ENCODE measurements at regions not wholly inside any gene's neighbourhood (a gene's known extent, or its start where the extent isn't known, plus 50 kb on each side); places are given as distances from the start of the nearest gene placed in this dataset.
"Not testable (repeated sequence)": the region's sequence is repeated elsewhere in the genome, so short reads cannot be mapped to it uniquely, and the experiment has no call there.

DNA sequence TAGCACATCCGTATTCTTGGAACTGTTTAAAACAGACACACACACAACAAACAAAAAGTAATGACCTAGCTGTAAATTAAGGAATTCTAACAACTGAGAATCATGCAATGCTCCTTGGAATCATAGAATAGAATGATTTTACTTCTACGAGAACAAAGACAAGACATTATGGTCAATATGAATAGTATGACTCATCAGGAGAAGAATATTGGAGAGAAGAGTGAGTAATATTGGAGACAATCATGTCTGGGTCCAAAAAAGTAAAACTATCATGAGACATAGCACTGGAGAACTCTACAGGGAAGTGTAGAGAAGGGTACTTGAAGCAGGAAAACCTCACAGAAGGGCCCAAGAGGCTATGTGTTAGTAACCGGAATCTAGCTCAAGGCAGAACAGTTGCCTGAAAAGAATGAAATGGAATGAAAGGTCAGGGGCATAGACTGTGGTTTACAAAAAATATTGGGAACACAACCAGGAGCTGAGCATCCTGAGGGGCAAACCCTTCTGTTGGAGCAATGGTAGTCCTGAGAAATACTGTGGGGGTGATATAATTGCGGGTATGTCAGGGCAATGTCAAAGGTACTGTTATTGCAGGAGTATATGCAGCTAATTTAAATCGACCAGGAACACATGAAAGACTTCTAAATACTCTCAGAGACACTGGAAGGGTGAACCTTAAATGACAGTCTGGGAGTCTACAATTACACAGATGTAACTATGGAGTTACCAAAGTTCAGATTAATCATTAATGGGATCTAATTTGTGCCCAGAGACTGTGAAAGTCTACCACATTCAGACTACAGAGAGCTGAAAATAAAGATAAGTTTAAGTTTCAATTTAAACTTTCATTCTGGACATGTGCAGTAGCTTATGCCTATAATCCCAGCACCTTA lies 201.2 kb downstream of the BCHE start:
- no peak for DNase-seq (ENCODE audit: low spot score)

DNA sequence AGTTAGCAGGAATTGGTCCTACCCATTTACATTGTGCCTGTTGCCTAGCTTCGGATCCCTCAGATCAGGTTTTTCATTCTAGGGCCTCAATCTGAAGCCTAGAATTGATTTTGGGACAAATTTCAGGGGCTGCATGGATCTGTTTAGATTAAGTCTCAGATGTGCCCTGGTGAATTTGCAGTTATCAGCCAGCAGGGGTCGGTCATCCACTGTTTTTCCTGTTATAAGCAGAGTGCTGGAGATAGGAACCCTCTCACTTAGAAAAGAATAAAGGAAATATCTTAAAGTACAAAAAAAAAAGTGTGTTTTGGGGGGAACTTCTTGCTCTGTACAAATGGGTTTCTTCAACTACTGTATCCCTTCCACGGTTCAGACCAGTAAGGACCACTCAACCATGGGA lies 212.5 kb downstream of the BCHE start:
- no peak for DNase-seq (ENCODE audit: low spot score)

DNA sequence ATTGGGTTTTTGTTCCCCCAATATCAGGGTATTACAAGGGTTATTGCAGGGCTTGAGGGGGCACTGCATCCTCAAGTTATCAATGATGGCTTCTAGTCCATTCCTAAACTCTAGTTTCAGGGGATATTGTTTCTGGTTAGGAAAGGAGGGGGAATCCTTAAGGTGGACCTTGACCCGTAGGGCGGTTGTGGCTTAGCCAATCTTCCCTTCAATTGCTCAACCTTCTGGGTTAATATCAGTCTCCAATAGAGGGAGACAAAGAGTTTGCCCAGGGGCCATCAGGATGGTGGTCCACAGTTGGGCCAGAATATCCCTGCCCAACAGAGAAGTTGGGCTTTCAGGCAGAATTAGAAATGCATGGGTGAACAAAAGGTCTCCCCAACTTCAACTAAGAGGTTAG lies 214.9 kb downstream of the BCHE start:
- no peak for DNase-seq (ENCODE audit: low spot score)

DNA sequence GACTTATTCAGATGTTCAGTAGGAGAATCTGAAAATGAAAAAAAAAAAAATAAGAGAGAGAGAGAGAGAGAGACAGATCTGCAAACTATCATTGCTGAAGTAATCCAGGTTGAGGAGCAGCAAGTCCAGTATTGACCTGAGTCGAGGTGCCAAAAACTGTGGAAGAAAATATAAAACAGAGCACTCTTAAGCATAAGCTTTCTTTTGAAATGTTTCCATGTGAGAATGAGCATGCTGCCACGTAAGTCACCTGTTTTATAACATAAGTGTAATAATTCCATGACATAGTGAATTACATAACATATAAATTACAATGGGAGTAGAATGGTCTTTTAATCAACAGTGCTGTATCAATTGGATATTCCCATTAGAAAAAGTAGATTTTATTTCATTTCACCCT lies 218.2 kb downstream of the BCHE start:
- no peak for DNase-seq (ENCODE audit: low spot score)

DNA sequence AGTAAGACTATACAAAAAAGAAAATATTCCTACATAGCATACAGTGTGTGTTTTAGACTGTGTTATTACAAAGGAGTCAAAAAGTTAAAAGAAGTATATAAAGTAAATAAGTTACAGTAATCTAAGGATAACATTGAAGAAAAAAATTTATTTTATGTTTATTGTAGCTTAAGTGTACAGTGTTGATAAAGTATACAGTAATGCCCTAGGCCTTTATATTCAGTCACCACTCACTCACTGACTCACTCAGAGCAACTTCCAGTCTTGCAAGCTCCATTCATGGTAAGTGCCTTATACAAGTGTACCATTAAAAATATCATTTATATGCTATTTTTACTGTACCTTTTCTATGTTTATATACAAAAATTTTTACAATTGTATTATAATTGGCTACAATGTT lies 220.1 kb downstream of the BCHE start:
- DNase-seq (ENCODE audit: low spot score) = no peak

DNA sequence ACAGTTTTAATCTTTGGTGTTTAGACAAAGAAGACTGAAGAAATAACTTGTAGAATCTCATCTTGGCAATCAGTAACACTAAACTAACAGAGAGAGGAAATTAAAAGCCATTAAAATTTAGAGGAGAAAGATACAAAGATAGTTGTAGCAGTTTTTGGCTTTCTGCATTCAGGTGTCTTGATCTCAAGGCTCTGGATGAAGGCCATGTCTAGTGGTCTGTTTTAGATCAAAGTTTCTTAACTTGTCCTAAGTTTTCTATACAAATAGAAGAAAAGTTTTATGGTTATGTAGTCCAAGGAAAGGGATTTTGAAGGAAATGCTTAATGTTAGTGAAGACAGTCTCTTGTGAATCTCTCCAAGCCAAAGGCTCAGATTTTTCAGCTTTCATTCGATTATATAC lies 222.9 kb downstream of the BCHE start:
- no peak for DNase-seq (ENCODE audit: low spot score)

DNA sequence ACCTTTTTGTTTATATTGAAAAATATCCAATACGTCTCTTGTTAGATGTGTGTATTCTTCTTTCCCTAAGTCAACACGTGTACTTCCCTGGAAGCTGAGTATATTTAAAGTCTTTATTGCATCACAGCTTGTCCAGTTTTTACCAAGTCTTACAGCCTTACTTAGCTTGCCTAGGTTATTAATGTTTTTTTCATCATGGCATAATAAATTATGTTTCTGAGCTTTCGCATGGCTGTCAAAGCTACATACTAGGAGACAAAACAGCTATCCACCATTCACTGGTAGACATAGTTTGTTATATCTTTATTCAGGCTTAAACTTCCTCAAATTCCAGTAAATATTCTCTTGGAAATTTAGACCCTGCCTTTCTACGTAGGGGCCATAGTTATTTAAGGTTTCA lies 224.2 kb downstream of the BCHE start:
- no peak for DNase-seq (ENCODE audit: low spot score)

DNA sequence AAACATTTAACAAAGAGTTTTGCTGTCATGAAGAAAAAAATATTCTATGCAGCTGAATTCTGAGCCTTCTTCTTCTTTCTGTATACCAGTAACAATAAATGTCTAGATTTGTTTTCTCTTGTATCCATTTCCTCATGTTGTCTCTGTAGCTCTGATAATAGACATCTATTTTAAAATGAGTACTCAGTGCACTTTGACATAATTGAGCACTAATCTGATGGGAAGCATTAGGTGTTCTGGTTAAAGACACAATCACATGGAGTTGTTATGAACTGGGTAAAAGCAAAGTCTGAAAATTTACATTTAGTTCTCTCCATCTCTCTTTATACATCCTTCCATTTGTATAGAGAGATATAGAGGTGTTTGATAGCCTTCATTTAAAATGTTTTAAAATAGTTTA lies 230.0 kb downstream of the BCHE start:
- no peak for DNase-seq (ENCODE audit: low spot score)

DNA sequence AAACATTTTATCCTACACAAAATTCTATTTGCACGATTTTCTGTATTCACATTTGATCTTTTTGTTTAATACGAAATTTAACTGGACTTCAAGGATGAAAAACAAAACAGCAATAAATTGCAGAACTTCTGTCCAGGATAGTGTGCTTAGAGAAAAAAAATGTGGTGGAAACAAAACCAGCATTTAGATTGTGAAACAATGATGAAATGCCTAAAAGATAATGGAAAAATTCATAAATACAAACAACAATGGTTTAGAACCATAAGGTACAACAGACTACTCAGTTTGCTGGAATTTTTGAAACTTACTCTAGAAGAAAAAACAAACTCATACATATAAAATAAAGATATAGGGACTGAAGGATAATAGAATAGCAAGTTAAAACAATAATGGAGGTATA lies 234.0 kb downstream of the BCHE start:
- DNase-seq (ENCODE audit: low spot score) = no peak

DNA sequence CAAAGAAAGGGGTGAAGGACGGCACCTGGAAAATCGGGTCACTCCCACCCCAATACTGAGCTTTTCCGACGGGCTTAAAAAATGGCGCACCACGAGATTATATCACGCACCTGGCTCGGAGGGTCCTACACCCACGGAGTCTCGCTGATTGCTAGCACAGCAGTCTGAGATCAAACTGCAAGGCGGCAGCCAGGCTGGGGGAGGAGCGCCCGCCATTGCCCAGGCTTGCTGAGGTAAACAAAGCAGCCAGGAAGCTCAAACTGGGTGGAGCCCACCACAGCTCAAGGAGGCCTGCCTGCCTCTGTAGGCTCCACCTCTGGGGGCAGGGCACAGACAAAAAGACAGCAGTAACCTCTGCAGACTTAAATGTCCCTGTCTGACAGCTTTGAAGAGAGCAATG lies 264.7 kb downstream of the BCHE start:
- not testable (repeated sequence) for DNase-seq (ENCODE audit: low spot score)

DNA sequence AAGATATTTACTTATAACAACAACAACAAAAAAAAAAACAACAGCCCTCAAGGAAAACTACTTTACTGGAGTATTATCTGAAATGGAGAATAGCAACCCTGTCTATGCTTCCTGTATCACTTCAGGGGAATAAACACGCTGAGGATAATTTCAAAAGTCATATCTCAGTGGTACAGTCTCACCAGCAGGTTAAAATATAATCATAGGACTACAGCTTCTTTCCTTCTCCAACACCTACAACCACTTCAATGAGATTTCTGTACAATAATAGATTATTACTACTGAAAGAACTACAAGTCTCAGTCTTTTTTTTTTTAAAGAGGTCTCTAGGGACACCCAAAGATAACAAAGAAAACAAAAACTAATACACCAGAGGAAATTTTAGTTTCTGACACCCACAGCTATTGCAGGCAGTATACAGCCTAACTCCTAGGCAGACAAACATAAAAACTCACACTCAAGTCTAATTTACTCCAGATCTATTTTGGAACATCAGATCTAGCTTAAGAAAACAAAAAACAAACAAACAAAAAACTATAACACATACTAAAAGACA lies 268.2 kb downstream of the BCHE start:
- no peak for DNase-seq (ENCODE audit: low spot score)

DNA sequence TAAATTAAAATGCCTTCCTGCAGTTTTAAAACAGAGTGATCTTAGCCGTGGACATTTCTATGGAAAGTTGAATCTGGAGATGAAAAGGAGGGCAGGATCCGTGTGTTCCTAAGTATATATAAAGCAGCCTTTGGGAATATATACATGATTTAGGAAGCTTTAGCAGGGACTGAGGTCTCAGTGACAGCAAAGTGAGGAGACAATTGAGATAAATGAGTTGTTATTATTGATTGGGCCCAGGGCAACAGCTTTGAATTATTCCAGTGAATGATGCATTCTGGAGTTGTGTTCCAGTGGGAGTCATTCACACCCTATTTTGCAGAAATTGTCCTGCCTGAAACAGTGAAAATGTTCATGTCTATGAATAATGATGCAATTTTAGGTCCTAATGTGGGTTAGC lies 281.4 kb downstream of the BCHE start:
- no peak for DNase-seq (ENCODE audit: low spot score)

DNA sequence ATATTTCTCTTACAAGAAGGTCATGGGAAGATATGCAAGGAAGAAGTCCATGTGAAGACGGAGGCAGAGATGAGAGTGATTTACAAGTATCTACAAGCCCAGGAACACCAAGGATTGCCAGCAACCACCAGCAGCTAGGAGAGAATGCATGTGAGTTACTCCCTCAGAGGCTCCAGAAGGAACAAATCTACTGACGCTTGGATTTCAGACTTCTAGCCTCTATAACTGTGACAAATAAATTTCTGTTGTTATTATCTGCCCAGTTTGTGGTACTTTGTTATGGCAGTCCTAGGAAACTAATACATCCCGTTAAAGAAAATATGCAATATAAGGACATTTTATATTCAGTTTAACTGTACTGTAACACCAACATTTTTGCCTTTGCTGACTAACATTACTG lies 283.9 kb downstream of the BCHE start:
- DNase-seq (ENCODE audit: low spot score) = no peak

DNA sequence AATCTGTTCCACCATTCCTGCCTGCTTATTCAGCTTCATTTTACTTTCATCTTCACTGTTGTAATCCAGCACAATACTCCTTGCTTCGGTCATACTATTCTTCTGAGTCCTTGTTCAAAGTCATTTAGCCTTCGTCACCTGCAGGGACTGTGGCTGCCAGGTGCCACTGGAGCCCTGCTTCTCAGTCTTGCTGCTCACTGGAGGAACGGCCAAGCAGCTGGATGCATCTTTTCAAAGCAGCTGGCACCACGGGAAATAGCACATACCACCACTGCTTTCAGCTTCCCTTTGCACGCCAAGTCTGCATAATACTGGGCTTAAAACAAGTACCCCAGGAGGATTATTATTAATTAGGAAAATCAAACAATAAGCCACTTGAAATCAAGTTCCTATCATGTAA lies 287.6 kb downstream of the BCHE start:
- no peak for DNase-seq (ENCODE audit: low spot score)

DNA sequence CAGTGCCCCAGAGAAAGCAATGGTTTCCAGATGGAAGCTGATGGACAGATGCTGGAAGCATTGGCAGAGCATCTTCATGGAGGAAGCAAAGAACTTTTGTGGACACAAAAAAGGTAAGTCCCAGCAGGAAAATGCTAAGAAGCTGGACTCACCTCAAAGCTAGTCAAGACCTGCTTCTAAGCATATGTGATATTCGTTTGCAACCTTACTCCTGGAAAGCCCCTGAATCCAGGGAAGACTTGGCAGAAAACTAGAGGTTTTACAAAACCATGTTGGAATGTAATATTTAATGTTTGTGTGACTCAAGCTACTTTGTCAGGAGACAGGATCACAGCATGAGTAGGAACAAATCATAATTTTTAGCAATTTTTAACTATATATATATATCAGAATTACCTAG lies 288.2 kb downstream of the BCHE start:
- DNase-seq (ENCODE audit: low spot score) = no peak

DNA sequence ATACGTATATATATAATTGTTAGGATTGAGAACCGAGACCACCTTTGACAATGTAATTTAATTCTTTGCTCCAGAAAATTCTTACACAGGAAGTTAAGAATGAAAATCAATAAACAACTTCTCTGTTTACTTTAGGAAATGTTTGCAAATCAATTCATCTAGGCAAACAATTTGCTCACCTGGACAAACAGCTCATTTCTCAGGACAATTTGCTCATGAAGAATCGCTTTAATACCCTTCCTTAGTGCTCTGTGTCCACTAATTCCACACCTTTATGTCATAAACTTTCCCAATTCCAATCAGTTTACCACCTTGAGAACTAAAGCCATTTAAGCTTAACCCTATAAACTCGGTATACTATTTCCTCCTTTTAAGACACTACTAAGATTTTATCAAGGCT lies 292.2 kb downstream of the BCHE start:
- DNase-seq (ENCODE audit: low spot score) = no peak

DNA sequence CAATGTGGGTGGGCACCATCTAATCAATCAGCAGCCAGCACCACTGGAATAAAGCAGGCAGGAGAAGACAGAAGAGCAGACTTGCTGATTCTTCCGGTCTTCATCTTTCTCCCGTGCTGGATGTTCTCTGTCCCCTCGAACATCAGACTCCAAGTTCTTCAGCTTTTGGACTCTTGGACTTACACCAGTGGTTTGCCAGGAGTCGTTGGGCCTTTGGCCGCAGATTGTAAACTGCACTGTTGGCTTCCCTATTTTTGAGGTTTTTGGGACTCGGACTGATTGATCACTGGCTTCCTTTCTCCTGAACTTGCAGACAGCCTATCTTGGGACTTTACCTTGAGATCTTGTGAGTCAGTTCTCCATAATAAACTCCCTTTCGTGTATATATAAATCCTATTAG lies 292.8 kb downstream of the BCHE start:
- DNase-seq (ENCODE audit: low spot score) = no peak

DNA sequence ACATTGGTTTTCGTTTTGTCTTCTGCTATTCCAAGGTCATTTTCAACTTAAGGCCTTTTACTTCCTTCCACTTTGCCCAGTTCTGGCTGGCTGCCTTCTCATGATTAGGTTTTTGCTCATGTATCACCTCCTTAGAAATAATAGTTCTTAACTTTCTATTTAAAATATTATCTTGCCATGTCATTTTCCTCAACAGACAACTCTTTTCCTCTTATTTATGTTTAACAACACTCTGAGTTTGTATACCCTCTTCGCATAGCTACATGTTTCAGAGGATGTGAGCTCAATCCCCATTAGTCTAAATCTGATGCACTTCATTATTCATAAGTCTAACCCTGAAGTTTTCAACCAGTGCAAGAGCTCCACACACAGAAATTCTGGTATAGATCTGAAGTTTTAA lies 299.1 kb downstream of the BCHE start:
- DNase-seq (ENCODE audit: low spot score) = no peak

DNA sequence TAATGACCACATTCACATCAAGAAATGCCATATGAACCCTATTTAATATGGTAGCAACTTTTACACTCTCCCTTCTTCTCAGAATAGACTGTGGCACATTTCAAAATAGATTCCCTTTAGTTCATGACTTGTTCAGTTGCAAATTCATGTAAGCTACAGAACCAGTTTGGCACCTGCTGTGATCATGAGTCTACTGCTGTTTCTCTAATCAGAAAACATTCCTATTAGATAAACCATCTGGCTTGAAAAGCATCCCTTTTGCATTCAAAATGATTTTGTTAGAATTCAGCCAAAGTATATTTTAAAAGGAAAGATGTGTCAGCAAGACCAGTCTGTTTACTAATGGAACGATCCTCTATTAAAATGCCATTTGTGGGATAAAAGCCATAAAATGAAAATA lies 304.4 kb downstream of the BCHE start:
- DNase-seq (ENCODE audit: low spot score) = no peak

DNA sequence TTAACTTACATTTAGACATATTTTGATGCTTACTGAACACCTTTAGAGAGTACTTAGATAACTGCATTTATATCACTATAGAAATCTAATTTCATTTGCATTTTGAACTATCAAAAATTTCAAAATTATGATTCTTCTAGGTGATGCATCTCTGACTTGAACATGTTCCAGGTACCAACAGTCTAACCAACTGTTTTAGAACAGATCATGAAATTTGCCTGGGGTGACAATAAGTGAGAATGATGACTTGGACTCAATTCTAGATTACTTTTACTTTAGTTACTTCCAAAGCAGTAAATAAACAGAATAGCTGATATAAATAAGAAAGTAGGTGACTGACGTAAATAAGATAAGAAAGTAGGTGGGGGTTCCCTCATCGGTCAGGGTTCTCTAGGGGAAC lies 307.8 kb downstream of the BCHE start:
- no peak for DNase-seq (ENCODE audit: low spot score)

DNA sequence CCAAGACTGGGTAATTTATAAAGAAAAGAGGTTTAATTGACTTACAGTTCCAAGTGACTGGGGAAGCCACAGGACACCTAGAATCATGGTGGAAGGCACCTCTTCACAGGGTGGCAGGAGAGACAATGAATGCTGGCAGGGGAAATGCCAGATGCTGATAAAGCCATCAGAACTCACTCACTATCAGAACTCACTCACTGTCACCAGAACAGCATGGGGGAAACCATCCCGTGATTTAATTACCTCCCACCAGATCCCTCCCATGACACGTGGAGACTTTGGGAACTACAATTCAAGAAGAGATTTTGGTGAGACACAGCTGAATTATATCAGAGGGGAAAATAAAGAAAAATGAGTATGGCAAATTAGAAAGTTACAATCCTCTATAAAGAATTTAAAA lies 310.9 kb downstream of the BCHE start:
- no peak for DNase-seq (ENCODE audit: low spot score)

DNA sequence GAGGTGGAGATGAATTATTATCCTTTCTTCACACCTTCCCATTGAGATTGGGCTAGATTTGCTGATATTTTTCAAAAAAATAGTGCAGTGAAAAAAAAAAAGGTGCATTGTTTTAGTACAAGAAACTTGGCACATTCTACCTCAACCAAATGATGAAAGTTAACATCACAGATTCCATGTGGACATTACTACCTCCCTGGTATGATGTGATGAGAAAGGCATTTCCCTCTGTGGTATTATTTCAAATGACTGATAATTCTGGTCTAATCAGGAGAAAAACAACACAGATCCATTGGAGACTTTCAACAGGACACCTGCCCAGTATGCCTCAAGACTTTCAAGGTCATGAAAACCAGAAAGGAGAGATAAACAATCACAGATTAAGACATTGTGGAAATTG lies 313.4 kb downstream of the BCHE start:
- DNase-seq (ENCODE audit: low spot score) = no peak

DNA sequence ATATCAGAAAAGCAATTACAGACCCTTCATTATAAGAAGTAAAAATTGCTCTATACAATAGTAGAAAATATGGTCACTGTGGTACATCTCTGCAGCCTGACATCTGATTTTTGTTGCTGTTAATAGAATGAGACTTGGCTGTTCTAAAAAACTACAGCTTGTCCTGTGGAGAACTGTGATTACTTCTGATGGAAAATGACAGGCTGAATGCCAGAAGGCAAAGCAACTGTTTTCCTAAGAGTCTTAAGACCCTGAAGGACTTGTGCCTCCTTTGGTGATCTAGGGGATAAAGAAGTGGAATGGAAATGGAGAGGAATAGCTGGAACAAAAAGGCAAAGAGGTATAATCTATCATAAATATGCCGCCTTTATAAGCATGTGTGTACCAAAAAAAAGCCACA lies 314.8 kb downstream of the BCHE start:
- DNase-seq (ENCODE audit: low spot score) = no peak

Measured in putamen (tissue), 1 donor.